Activated naive CD4-positive, alpha-beta T cell treated with Interleukin-2 at 50 U/mL for 16 hours (primary cell): ENCODE measurements at regions not wholly inside any gene's neighbourhood (a gene's known extent, or its start where the extent isn't known, plus 50 kb on each side); places are given as distances from the start of the nearest gene placed in this dataset.
"Not testable (repeated sequence)": the region's sequence is repeated elsewhere in the genome, so short reads cannot be mapped to it uniquely, and the experiment has no call there.

Experiments used
- DNase-seq: peaks from one replicate; pipeline ENCODE4 v3.0.0-alpha.2; 2020

DNA sequence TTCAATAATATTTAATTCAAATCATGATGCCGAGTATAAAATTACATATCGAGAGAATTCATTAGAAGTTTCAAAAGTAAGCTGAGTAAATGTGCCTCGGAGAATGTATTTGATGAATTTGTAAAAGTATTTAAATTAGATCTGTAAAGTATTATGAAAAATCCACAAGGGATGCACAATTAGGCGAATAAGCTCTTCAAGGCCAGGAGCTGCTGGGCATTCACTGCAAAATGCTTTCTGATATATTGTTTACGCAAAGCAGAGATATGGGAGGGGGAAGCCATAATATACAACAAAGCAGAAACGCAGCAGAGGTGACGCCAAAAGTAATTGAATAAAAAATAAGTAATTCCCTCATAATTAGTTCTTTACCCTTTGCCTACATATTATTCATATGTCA lies 1121.5 kb upstream of the TENM3 start:
- DNase-seq: no peak

GRCh38 chr4:181127171-181127570 lies 1116.0 kb upstream of the TENM3 start:
- no peak for DNase-seq

GRCh38 chr4:181130317-181130716 lies 1112.9 kb upstream of the TENM3 start:
- not testable (repeated sequence) for DNase-seq

- DNase-seq: no peak
These were observed 1105.9 kb upstream of the TENM3 start for GRCh38 chr4:181137351-181137750.

DNA sequence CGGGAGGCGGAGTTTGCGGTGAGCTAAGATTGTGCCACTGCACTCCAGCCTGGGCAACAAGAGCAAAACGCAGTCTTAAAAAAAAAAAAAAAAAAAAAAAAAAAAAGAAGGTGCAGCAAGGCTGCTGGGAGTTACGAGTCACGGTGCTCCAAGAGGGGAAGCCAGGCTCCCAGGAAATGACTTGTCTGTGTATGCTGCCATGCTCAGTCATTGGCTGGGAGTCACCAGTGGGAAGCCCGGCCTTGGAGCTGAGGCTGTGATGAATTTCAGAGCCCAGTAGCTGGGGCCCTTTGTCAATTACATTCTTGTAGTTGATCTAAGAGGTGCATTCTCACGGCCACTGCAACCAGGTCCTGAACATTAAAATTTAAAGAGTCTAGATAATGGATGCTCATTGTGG lies 1105.1 kb upstream of the TENM3 start:
- no peak for DNase-seq

DNA sequence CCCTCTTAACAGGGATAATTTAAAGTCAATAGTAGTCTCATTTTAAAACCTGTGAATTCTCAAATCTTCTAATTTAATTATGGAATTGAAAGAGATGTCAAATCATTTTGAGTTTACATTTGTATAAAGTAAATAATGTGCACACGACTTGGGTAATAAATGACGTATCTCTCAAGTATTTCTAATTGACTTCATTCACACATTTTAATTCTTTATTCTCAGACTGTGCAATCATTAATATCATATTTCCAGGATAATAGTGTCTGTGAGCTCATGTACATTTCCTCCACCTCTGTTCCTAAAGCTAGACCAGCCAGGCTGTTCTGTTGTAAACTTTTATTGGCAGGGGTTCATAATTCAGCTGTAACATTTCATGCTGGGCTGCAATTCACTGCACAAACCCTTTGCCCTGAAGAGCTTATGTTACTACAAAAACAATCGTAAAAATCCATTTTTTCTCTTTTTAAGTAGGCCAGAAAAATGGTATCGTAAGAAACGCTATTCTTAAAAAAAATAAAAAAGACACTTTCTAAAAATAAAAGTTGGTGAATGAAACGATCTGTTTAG lies 1103.1 kb upstream of the TENM3 start:
- DNase-seq: no peak

GRCh38 chr4:181143250-181143854 lies 1099.8 kb upstream of the TENM3 start:
- DNase-seq: peak; percentile 64

DNA sequence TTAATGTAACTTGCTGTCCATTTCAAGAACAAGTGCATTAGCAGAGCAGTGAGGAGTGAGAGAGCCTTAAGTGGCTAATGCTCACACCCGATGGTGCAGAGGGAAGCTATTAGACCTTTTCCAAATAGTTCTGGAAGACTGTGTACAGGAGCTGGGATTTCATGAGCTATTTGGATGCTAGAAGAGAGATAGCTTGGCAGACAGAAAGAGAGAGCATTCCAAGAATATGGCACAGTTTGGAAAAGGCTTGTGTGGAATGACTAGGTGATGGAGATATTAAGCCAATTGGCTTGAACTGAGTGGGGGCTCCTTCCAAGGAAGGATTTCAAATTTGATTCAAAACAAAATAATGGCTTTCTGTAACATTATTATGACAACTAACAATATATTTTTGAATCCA lies 1097.2 kb upstream of the TENM3 start:
- DNase-seq: no peak

DNA sequence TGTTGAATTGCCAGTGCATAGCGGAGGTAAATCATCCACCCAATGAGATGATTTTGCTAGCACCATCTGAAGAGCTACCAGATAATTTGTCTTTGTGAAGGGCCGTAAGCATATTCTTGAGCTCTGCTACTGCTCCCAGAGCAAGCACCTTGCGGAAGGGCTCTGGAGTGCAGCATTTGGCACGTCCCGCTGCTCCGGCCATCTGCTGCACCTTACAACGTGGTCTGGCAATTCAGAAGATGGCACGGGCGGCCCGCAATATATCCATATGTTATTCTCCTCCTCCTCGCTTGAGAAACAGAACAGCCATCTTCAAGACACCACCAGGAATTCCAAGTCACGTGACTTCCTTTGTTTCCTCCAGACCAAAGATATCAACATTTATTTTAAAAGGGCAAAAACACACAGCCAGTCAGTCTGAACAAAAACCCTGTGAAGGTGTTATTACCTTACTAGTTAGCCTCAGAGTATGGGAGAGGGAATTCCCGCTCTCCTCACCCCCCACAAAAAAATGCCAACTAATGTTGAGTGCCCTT lies 1095.7 kb upstream of the TENM3 start:
- DNase-seq: no peak

GRCh38 chr4:181148470-181148869 lies 1094.7 kb upstream of the TENM3 start:
- no peak for DNase-seq

- DNase-seq: no peak
These were observed 1093.0 kb upstream of the TENM3 start for GRCh38 chr4:181150191-181150590.

DNA sequence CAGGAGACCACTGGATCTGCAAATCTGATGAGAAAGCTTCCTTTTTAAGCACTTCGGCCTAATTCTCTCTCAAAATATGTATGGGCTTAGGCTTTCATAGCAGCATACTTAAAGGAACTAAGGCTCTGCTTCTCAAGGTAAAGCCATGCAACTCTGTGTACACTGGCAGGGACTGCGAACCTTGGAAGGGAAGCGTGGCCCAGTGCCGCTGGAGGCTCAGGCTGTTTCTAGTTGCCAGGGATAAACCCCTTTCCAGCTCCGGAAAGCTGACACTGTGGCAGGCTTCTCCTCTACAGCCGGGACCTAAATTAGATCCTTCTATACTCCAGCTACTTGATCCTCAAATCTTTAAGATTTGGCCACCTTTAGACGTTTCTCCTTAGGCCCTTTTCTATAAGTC lies 1091.3 kb upstream of the TENM3 start:
- DNase-seq: no peak

GRCh38 chr4:181157647-181158046 lies 1085.6 kb upstream of the TENM3 start:
- no peak for DNase-seq

DNA sequence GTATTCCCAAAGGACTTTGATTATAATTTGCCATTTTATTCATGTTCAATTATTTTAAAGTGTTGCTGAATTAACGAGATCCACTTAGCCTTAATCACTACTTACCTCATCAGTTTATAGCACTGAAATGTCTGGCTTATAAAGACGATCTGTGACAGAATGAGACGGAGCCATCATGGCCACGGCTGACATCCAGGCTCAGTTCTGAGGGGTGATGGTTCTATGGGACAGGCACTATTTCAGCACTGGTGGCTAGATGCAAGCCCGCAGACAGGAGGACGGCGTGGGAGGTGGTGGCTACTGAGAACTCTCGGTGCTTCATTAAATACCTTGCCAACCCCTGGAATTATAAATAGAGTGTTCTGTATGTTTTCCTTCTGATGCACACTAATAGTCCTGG lies 1084.2 kb upstream of the TENM3 start:
- no peak for DNase-seq

GRCh38 chr4:181161669-181162068 lies 1081.5 kb upstream of the TENM3 start:
- DNase-seq: no peak

DNA sequence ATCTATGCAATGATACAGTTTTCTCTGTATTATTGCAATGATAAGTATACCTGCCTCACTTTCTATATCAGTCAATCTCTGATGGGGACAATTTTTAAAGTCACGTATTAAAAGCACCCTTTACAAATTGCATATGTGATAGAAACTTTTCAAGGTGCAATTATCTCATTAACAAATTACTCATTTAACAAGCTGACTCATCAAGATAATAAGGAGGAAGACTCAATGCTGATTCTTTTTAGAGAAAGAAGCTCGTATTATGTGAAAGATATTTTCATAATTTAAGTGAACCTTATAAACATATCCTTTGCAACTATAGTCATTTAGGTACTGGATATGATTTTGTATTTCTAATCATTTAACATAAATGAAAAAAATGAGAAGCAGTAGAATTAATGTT lies 1080.9 kb upstream of the TENM3 start:
- no peak for DNase-seq

GRCh38 chr4:181162676-181163075 lies 1080.5 kb upstream of the TENM3 start:
- DNase-seq: no peak

GRCh38 chr4:181166742-181167399 lies 1076.3 kb upstream of the TENM3 start:
- DNase-seq: no peak

- no peak for DNase-seq
These were observed 1075.0 kb upstream of the TENM3 start for GRCh38 chr4:181168011-181168805.

GRCh38 chr4:181173046-181173445 lies 1070.2 kb upstream of the TENM3 start:
- DNase-seq: no peak

GRCh38 chr4:181176306-181176705 lies 1066.9 kb upstream of the TENM3 start:
- DNase-seq: no peak

DNA sequence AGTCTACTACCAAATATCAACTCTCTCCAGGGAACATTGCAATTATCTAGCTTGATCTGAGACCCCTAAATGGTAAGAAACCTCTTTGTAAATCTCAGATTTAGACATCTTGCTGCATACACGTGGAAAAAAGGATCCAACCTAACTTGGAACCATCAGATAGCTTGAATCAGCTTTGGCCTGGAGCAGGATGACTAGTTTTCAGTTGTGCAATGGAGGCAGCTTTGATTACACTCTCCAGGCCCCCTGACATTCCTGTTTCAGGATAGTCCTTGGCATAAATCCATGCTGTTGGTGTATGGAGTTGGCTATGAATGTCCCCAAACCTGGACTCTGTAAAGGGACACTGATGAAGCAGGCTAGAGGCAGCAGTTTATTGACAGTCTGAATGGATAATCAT lies 1061.9 kb upstream of the TENM3 start:
- DNase-seq: no peak

DNA sequence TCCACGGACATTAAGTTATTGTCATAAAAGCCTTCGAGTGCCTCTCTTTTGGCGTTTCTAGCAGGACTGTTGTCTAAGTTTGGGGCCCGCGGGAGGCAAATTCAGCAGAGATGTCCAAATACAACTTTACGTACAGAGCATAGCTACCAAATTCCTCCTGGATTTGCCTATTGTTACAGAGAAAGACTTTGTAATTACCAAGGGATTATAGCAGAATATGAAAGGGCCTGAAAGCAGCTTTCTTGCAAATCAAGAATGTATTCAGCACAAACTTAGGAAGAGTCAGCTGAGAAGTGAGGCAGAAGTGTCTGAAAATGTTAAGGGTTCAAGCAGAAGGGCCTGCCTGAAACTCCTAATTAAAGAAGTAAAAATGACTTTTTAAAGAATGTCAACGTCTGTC lies 1053.5 kb upstream of the TENM3 start:
- no peak for DNase-seq
